ENCODE measurements at regions not wholly inside any gene's neighbourhood (a gene's known extent, or its start where the extent isn't known, plus 50 kb on each side); places are given as distances from the start of the nearest gene placed in this dataset.

- in situ Hi-C loops (cut with MboI; ENCODE audit: low sequenced_read_pairs), result no loop called here
- dilution Hi-C loops (cut with HindIII; ENCODE audit: low sequenced_read_pairs, unreplicated experiment), result no loop called here
Measured at GRCh38 chr7:3229904-3230470, 71.1 kb upstream of the SDK1 start.

More at GRCh38 chr7:3229904-3230470, 71.1 kb upstream of the SDK1 start:
- Histone ChIP-seq H3K9ac (ENCODE audit: low read depth, low read length) (no peak overlapping the region), H3K79me1 (ENCODE audit: low read depth in 1 of 2, low read length in 2 of 2) (no peaks in the 10 kb centered on the region), H2AK5ac (ENCODE audit: low read depth, low read length) (no peak overlapping the region), H3K9me3 (ENCODE audit: control insufficient read depth, insufficient read depth, low read length) (peaks cover 1% of the 10 kb centered on the region; the same call in 1 of the 2 replicates), H3K4ac (ENCODE audit: low read depth, low read length) (no peak overlapping the region), H4K91ac (ENCODE audit: insufficient read depth, low read depth, low read length) (no peak overlapping the region), H3K4me3 (ENCODE audit: insufficient read depth, low read depth, low read length) (no peak overlapping the region), H3K23ac (ENCODE audit: low read depth, low read length) (no peak overlapping the region), H2BK120ac (ENCODE audit: low read depth, low read length) (no peak overlapping the region), H3K4me2 (ENCODE audit: low read depth, low read length) (no peak overlapping the region), H2AFZ (replicated peaks; ENCODE audit: low read length, poor library complexity) (no peak overlapping the region), H3K4me1 (ENCODE audit: control insufficient read depth, insufficient read depth, low read length) (no peaks in the 10 kb centered on the region), H3K14ac (replicated peaks; ENCODE audit: low read depth, low read length) (no peak overlapping the region), H2AK9ac (replicated peaks; ENCODE audit: low read depth, low read length, poor library complexity) (no peak overlapping the region), H3K27ac (ENCODE audit: insufficient read depth, low read length) (no peak overlapping the region), H3K56ac (ENCODE audit: extremely low read depth, insufficient read depth, low read length) (no peak overlapping the region), H3K27me3 (ENCODE audit: control insufficient read depth, insufficient read depth, low read length) (peaks cover 1% of the 10 kb centered on the region; the same call in 1 of the 2 replicates), H2BK20ac (ENCODE audit: low read depth, low read length) (no peak overlapping the region), H4K5ac (ENCODE audit: low read depth, low read length) (no peak overlapping the region), H4K8ac (ENCODE audit: low read depth in 2 of 2, low read length in 2 of 2) (no peak overlapping the region), H3K36me3 (ENCODE audit: control insufficient read depth, insufficient read depth, low read length) (no peaks in the 10 kb centered on the region), H4K20me1 (ENCODE audit: insufficient read depth, low read length) (no peaks in the 10 kb centered on the region), H2BK15ac (ENCODE audit: low read depth, low read length) (no peak overlapping the region), H2BK5ac (ENCODE audit: low read depth, low read length, poor library complexity, severe bottlenecking) (no peak overlapping the region), H3K18ac (ENCODE audit: low read depth, low read length) (no peak overlapping the region), H3K9me1 (ENCODE audit: insufficient read depth, low read length) (no peaks in the 10 kb centered on the region)
- ATAC-seq (ENCODE audit: low read depth) (no peak), DNase-seq (no peak)
- intact Hi-C loops (cut with micrococcal nuclease), result no loop called here
- ChIA-PET CTCF (no interaction called here), POLR2A (ENCODE audit: unreplicated experiment) (no interaction called here)
- TF ChIP-seq MAFK (IDR thresholded peaks at IDR 0.05; ENCODE audit: low read depth, low read length) (no peak), RFX5 (IDR thresholded peaks at IDR 0.05; ENCODE audit: low read depth, low read length) (no peak), ELK1 (IDR thresholded peaks at IDR 0.05; ENCODE audit: borderline replicate concordance, low read depth, low read length) (no peak), MAZ (IDR thresholded peaks at IDR 0.05; ENCODE audit: borderline replicate concordance, low read depth, low read length) (no peak)
- WGBS, 2 experiments (ENCODE audit: extremely low coverage in 2 of 2, insufficient read length in 1 of 2), result 100% methylated on average over 1 of the region's 7 CpGs; no CpG with 5 or more reads in 1 of the 2 experiments
- BruUV-seq (replicated peaks), result no TSS peak
